D721Med (cell line): ENCODE measurements at regions not wholly inside any gene's neighbourhood (a gene's known extent, or its start where the extent isn't known, plus 50 kb on each side); places are given as distances from the start of the nearest gene placed in this dataset.

Experiments
- DNase-seq: peaks from one replicate; pipeline ENCODE4 v3.0.0; 2011; ENCODE audit warnings: low spot score; ENCODE audit not compliant: insufficient read length
- FAIRE-seq: peaks from 2 replicates; lab custom pipeline; 2011; peaks lifted over from hg19 to GRCh38; lab: Jason Lieb, UNC
- TF ChIP-seq, protein P1 (sequence below): IDR thresholded peaks from 2 replicates; pipeline ENCODE4 v1.5.1; 2012; ENCODE audit warnings: mild to moderate bottlenecking, control low read depth; ENCODE audit not compliant: insufficient read depth; ENCODE audit errors: missing control alignments

DNA sequence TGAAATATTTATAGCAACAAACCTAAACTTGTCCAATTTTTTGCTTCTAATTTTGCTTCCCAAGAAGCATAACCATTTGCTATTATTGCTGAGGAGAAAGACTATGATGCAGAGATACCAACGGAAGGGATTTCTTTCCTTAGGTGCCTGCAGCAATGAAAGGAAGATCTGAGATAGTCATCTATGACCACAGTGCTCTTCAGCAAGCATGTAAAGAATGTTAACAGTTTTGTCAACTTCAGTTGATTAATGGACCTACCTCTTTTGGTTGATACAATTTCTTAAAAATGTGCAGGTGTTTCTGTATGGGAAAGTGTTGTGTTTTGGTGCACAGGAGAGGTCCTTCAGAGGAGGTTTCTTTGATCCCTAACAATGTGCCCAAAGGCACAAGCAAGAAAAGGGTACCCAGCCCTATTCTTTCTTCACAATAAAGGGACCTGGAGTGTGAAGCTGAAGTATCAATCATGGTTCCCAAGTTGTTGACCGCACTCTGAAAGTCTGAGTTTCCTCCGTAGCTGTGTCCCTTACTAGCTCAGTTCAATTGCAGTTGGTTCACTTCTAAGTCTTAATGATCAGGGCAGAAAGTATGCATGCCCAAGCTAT, 307.7 kb upstream of the KCNH8 start:
- FAIRE-seq (no peak), DNase-seq (no peak)
- TF ChIP-seq, protein P1, sequence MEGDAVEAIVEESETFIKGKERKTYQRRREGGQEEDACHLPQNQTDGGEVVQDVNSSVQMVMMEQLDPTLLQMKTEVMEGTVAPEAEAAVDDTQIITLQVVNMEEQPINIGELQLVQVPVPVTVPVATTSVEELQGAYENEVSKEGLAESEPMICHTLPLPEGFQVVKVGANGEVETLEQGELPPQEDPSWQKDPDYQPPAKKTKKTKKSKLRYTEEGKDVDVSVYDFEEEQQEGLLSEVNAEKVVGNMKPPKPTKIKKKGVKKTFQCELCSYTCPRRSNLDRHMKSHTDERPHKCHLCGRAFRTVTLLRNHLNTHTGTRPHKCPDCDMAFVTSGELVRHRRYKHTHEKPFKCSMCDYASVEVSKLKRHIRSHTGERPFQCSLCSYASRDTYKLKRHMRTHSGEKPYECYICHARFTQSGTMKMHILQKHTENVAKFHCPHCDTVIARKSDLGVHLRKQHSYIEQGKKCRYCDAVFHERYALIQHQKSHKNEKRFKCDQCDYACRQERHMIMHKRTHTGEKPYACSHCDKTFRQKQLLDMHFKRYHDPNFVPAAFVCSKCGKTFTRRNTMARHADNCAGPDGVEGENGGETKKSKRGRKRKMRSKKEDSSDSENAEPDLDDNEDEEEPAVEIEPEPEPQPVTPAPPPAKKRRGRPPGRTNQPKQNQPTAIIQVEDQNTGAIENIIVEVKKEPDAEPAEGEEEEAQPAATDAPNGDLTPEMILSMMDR: no peak

DNA sequence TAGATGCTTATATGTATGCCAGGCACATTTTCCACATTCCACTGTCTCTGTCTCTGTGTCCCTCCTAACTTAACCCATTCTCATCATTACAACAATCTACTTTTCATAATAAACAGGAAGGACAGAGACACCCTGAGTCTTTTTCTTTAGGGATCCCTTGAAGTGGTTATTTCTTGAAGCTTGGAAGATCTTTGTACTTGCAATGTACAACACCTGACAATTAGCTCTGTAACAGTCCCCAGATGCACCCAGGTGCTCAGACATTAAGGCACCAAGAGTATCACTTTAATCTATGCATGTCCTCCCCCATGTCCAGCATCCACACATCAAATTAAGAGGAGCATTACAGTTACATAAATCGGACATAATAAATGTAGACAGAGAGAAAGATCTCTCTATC, 309.6 kb upstream of the KCNH8 start:
- FAIRE-seq (no peak), DNase-seq (no peak)
- TF ChIP-seq, protein P1: no peak

- no peak for DNase-seq
- no peak for FAIRE-seq
- TF ChIP-seq, protein P1: no peak
Observed at GRCh38 chr3:18837137-18837755, 311.1 kb upstream of the KCNH8 start.

GRCh38 chr3:18835021-18835420, 313.3 kb upstream of the KCNH8 start:
- TF ChIP-seq, protein P1: no peak
- DNase-seq (no peak), FAIRE-seq (no peak)

- FAIRE-seq (no peak), DNase-seq (no peak)
- TF ChIP-seq, protein P1: no peak
Observed at GRCh38 chr3:18830087-18830486, 318.2 kb upstream of the KCNH8 start.

GRCh38 chr3:18828637-18829036, 319.7 kb upstream of the KCNH8 start:
- TF ChIP-seq, protein P1: no peak
- no peak for FAIRE-seq

GRCh38 chr3:18827664-18828063, 320.6 kb upstream of the KCNH8 start:
- FAIRE-seq (no peak), DNase-seq (no peak)
- TF ChIP-seq, protein P1: no peak

More at GRCh38 chr3:18828637-18829036, 319.7 kb upstream of the KCNH8 start:
- no peak for DNase-seq
